MM.1S (cell line): ENCODE measurements at regions not wholly inside any gene's neighbourhood (a gene's known extent, or its start where the extent isn't known, plus 50 kb on each side); places are given as distances from the start of the nearest gene placed in this dataset.

Source experiments
- EZH2 ChIP-seq: fragments of 300-600 bp; sonication (generic); optimal IDR thresholded peaks from 2 replicates; pipeline ENCODE3; 2017; ENCODE audit warnings: low read depth, mild to moderate bottlenecking, antibody characterized with exemption, low read length, mixed read lengths
- EZH2phosphoT487 ChIP-seq: fragments of 300-600 bp; sonication (generic); IDR thresholded peaks from 2 replicates; pipeline ENCODE4 v1.6.1; 2018; ENCODE audit warnings: antibody characterized with exemption, low read length
- TF ChIP-seq, protein P1 (sequence below): fragments of 300-600 bp; sonication (generic); IDR thresholded peaks from 2 replicates; pipeline ENCODE4 v1.5.1; 2016; ENCODE audit warnings: antibody characterized with exemption, low read length, mixed read lengths

DNA sequence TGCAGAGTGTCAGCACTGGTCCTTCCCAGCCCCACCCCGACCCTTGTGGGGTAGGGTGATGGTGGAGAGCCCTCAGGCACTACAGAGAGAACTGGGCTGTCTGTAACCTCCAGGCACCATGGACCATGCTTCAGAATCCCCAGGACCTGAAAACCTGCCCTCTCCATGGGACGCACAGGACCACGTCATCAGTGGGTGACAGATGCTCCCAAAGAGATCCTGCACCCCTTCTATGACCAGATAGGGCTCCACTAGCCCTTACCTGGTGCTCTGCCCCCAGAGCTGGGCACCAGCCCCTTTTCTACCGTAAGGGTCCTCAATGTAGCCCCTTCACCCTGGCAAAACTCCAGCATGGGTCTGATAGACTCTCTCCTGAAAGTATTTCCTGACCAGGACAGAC lies 165.9 kb upstream of the NECTIN1 start:
- TF ChIP-seq, protein P1, sequence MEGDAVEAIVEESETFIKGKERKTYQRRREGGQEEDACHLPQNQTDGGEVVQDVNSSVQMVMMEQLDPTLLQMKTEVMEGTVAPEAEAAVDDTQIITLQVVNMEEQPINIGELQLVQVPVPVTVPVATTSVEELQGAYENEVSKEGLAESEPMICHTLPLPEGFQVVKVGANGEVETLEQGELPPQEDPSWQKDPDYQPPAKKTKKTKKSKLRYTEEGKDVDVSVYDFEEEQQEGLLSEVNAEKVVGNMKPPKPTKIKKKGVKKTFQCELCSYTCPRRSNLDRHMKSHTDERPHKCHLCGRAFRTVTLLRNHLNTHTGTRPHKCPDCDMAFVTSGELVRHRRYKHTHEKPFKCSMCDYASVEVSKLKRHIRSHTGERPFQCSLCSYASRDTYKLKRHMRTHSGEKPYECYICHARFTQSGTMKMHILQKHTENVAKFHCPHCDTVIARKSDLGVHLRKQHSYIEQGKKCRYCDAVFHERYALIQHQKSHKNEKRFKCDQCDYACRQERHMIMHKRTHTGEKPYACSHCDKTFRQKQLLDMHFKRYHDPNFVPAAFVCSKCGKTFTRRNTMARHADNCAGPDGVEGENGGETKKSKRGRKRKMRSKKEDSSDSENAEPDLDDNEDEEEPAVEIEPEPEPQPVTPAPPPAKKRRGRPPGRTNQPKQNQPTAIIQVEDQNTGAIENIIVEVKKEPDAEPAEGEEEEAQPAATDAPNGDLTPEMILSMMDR = no peak
- TF ChIP-seq EZH2phosphoT487 (no peak), EZH2 (no peak)
